ENCODE measurements at regions not wholly inside any gene's neighbourhood (a gene's known extent, or its start where the extent isn't known, plus 50 kb on each side); places are given as distances from the start of the nearest gene placed in this dataset.

- H3K36me3 ChIP-seq: no peaks in the 10 kb centered on the region
- H3K4me2 ChIP-seq: no peak overlapping the region; a peak in 1 of 22 replicates
- H3K27me3 ChIP-seq: no peaks in the 10 kb centered on the region
- H3K9ac ChIP-seq: no peak overlapping the region
- TF ChIP-seq Cebpa-rat (IDR thresholded peaks at IDR 0.05): no peak
- H3K4me1 ChIP-seq: peaks cover 0 to 3% (median 0%) of the 10 kb centered on the region in 10 experiments; a peak in 2 of 20 replicates
- H3K4me3 ChIP-seq: no peak overlapping the region
- H3K9me3 ChIP-seq (replicated peaks in 1 of 11): no peaks in the 10 kb centered on the region
- no peaks in the 10 kb centered on the region for H4K20me1 ChIP-seq
- no peak overlapping the region for H3K27ac ChIP-seq
These were observed 738.5 kb upstream of the CHRM3 start for GRCh38 chr1:238647877-238648276.

GRCh38 chr1:238642231-238642630 is 744.1 kb upstream of the CHRM3 start:
- no peak overlapping the region for H3K27ac ChIP-seq
- H3K27me3 ChIP-seq: no peaks in the 10 kb centered on the region
- H3K9ac ChIP-seq: no peak overlapping the region
- H3K9me3 ChIP-seq (replicated peaks in 1 of 11): no peaks in the 10 kb centered on the region
- TF ChIP-seq Cebpa-rat (IDR thresholded peaks at IDR 0.05): no peak
- H3K4me3 ChIP-seq: no peak overlapping the region
- no peak overlapping the region for H3K4me2 ChIP-seq
- H3K36me3 ChIP-seq: no peaks in the 10 kb centered on the region
- H4K20me1 ChIP-seq: no peaks in the 10 kb centered on the region
- no peaks in the 10 kb centered on the region for H3K4me1 ChIP-seq

- Histone ChIP-seq H3K9me3 (replicated peaks in 1 of 11) (no peaks in the 10 kb centered on the region), H3K4me2 (no peak overlapping the region), H4K20me1 (no peaks in the 10 kb centered on the region), H3K27me3 (no peaks in the 10 kb centered on the region), H3K4me1 (no peaks in the 10 kb centered on the region), H3K27ac (no peak overlapping the region), H3K9ac (no peak overlapping the region), H3K4me3 (no peak overlapping the region), H3K36me3 (no peaks in the 10 kb centered on the region)
- no peak for TF ChIP-seq Cebpa-rat (IDR thresholded peaks at IDR 0.05)
These were observed 746.5 kb upstream of the CHRM3 start for GRCh38 chr1:238639861-238640260.

- Histone ChIP-seq H4K20me1 (no peaks in the 10 kb centered on the region), H3K9me3 (replicated peaks in 1 of 11) (no peaks in the 10 kb centered on the region), H3K4me1 (peaks cover 6 to 11% (median 8%) of the 10 kb centered on the region in 10 experiments; a peak in 17 of 20 replicates), H3K4me2 (no peak overlapping the region), H3K27me3 (no peaks in the 10 kb centered on the region), H3K36me3 (no peaks in the 10 kb centered on the region), H3K27ac (no peak overlapping the region), H3K4me3 (no peak overlapping the region), H3K9ac (no peak overlapping the region)
- no peak for TF ChIP-seq Cebpa-rat (IDR thresholded peaks at IDR 0.05)
These were observed 737.4 kb upstream of the ZP4 start for GRCh38 chr1:238628110-238628509.

- Histone ChIP-seq H3K4me2 (peak overlapping the region; percentile 3 to 63 (median 30); a peak in 14 of 22 replicates), H3K4me1 (peaks cover 6 to 11% (median 8%) of the 10 kb centered on the region in 10 experiments; a peak in 17 of 20 replicates), H3K27ac (no peak overlapping the region), H3K9me3 (replicated peaks in 1 of 11) (no peaks in the 10 kb centered on the region), H3K36me3 (no peaks in the 10 kb centered on the region), H3K9ac (no peak overlapping the region), H4K20me1 (no peaks in the 10 kb centered on the region), H3K27me3 (no peaks in the 10 kb centered on the region), H3K4me3 (no peak overlapping the region)
- no peak for TF ChIP-seq Cebpa-rat (IDR thresholded peaks at IDR 0.05)
These were observed 734.1 kb upstream of the ZP4 start for GRCh38 chr1:238624776-238625175.

- Histone ChIP-seq H3K27me3 (no peaks in the 10 kb centered on the region), H3K4me3 (no peak overlapping the region), H3K36me3 (no peaks in the 10 kb centered on the region), H3K4me1 (peaks cover 6 to 11% (median 8%) of the 10 kb centered on the region in 10 experiments; a peak in 17 of 20 replicates), H3K9me3 (replicated peaks in 1 of 11) (no peaks in the 10 kb centered on the region), H4K20me1 (no peaks in the 10 kb centered on the region), H3K27ac (no peak overlapping the region), H3K4me2 (no peak overlapping the region), H3K9ac (no peak overlapping the region)
- TF ChIP-seq Cebpa-rat (IDR thresholded peaks at IDR 0.05): no peak
These were observed 730.7 kb upstream of the ZP4 start for GRCh38 chr1:238621405-238621804.

- no peaks in the 10 kb centered on the region for H3K9me3 ChIP-seq (replicated peaks in 1 of 11)
- H3K36me3 ChIP-seq: no peaks in the 10 kb centered on the region
- no peaks in the 10 kb centered on the region for H4K20me1 ChIP-seq
- no peak overlapping the region for H3K4me2 ChIP-seq
- no peaks in the 10 kb centered on the region for H3K27me3 ChIP-seq
- H3K4me3 ChIP-seq: no peak overlapping the region
- no peak for TF ChIP-seq Cebpa-rat (IDR thresholded peaks at IDR 0.05)
- H3K27ac ChIP-seq: no peak overlapping the region
- peaks cover under 1 to 4% (median 2%) of the 10 kb centered on the region in 10 experiments; a peak in 17 of 20 replicates for H3K4me1 ChIP-seq
- H3K9ac ChIP-seq: no peak overlapping the region
These were observed 728.9 kb upstream of the ZP4 start for GRCh38 chr1:238619652-238620051.

- Histone ChIP-seq H3K4me2 (peak overlapping the region in 8 of 11 experiments; percentile 3 to 51 (median 14); a peak in 8 of 22 replicates), H3K27ac (no peak overlapping the region; a peak in 1 of 22 replicates), H3K4me3 (no peak overlapping the region), H3K9me3 (replicated peaks in 1 of 11) (peaks cover 0 to 13% (median 0%) of the 10 kb centered on the region in 11 experiments; a peak in 3 of 22 replicates), H4K20me1 (no peaks in the 10 kb centered on the region), H3K4me1 (peaks cover 9 to 30% (median 19%) of the 10 kb centered on the region in 10 experiments; a peak in 18 of 20 replicates), H3K9ac (no peak overlapping the region), H3K27me3 (no peaks in the 10 kb centered on the region), H3K36me3 (no peaks in the 10 kb centered on the region)
- no peak for TF ChIP-seq Cebpa-rat (IDR thresholded peaks at IDR 0.05)
These were observed 720.7 kb upstream of the ZP4 start for GRCh38 chr1:238611406-238611805.

- Histone ChIP-seq H3K4me3 (no peak overlapping the region), H3K4me2 (peak overlapping the region in 6 of 11 experiments; percentile 7 to 57 (median 15); a peak in 6 of 22 replicates), H3K9ac (no peak overlapping the region), H3K4me1 (peaks cover 9 to 37% (median 22%) of the 10 kb centered on the region in 10 experiments; a peak in 18 of 20 replicates), H3K36me3 (no peaks in the 10 kb centered on the region), H4K20me1 (no peaks in the 10 kb centered on the region), H3K27ac (peak overlapping the region in 5 of 11 experiments; percentile 33 to 77 (median 63); a peak in 6 of 22 replicates), H3K9me3 (replicated peaks in 1 of 11) (peaks cover 0 to 17% (median 0%) of the 10 kb centered on the region in 11 experiments; a peak in 3 of 22 replicates), H3K27me3 (no peaks in the 10 kb centered on the region)
- no peak for TF ChIP-seq Cebpa-rat (IDR thresholded peaks at IDR 0.05)
These were observed 717.4 kb upstream of the ZP4 start for GRCh38 chr1:238608144-238608543.

GRCh38 chr1:238606896-238607295 is 716.2 kb upstream of the ZP4 start:
- Histone ChIP-seq H3K4me1 (peaks cover 5 to 35% (median 22%) of the 10 kb centered on the region in 10 experiments; a peak in 18 of 20 replicates), H3K27ac (peak overlapping the region in 8 of 11 experiments; percentile 16 to 77 (median 54); a peak in 15 of 22 replicates), H3K27me3 (no peaks in the 10 kb centered on the region), H3K9me3 (replicated peaks in 1 of 11) (peaks cover 0 to 17% (median 0%) of the 10 kb centered on the region in 11 experiments; a peak in 3 of 22 replicates), H3K4me2 (peak overlapping the region in 6 of 11 experiments; percentile 28 to 60 (median 55); a peak in 13 of 22 replicates), H4K20me1 (no peaks in the 10 kb centered on the region), H3K4me3 (no peak overlapping the region), H3K36me3 (no peaks in the 10 kb centered on the region), H3K9ac (peak overlapping the region in 1 of 11 experiments; percentile 43; a peak in 1 of 22 replicates)
- TF ChIP-seq Cebpa-rat (IDR thresholded peaks at IDR 0.05): peak in 1 of 11 experiments; percentile 44; a peak in 2 of 22 replicates
